ENCODE measurements at regions not wholly inside any gene's neighbourhood (a gene's known extent, or its start where the extent isn't known, plus 50 kb on each side); places are given as distances from the start of the nearest gene placed in this dataset.
A peak's percentile ranks its signal among the peaks of the same experiment; 100 is the strongest.

DNA sequence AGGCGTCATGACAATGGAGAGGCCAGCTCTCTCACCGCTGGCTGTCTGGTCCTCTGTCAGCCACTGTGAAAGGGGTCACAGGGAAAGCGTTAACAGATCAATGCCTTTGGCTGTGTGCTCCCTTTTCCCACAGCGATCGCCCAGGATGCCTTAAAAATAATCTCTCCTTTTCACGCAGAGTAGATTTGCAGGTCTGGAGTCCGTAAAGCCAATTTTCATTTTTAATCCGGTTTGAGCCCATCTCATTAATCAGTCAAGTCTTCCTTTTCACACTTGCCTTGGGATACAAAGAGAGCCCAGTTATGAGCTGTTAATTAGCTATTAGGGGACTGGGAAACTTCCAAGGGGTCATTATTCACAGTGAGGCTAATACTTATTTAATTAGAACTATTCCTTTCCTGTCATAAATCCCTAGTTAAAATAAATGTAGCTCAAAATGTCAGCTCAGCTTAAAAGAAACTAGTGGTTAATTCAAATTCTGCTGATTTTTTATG is 104.3 kb upstream of the RASGRP1 start:
- no peak overlapping the region for H3K27ac ChIP-seq (ENCODE audit: low read depth, low read length)
- no peaks in the 10 kb centered on the region for H3K36me3 ChIP-seq (ENCODE audit: insufficient read depth, low read length)
- peaks cover 43% of the 10 kb centered on the region for H3K27me3 ChIP-seq (ENCODE audit: insufficient read depth, low read length)
- no peak overlapping the region for H2AFZ ChIP-seq (ENCODE audit: low read length)
- no peak overlapping the region for H3K4me3 ChIP-seq (ENCODE audit: insufficient read depth, low read length)
- H3K4me2 ChIP-seq (ENCODE audit: insufficient read depth, low read length), result no peak overlapping the region
- TF ChIP-seq, protein P1, sequence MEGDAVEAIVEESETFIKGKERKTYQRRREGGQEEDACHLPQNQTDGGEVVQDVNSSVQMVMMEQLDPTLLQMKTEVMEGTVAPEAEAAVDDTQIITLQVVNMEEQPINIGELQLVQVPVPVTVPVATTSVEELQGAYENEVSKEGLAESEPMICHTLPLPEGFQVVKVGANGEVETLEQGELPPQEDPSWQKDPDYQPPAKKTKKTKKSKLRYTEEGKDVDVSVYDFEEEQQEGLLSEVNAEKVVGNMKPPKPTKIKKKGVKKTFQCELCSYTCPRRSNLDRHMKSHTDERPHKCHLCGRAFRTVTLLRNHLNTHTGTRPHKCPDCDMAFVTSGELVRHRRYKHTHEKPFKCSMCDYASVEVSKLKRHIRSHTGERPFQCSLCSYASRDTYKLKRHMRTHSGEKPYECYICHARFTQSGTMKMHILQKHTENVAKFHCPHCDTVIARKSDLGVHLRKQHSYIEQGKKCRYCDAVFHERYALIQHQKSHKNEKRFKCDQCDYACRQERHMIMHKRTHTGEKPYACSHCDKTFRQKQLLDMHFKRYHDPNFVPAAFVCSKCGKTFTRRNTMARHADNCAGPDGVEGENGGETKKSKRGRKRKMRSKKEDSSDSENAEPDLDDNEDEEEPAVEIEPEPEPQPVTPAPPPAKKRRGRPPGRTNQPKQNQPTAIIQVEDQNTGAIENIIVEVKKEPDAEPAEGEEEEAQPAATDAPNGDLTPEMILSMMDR (IDR thresholded peaks at IDR 0.05; ENCODE audit: extremely low read depth, low read depth, low read length), result no peak
- H3K9me3 ChIP-seq (ENCODE audit: low read depth, low read length), result no peaks in the 10 kb centered on the region
- no peaks in the 10 kb centered on the region for H3K4me1 ChIP-seq (ENCODE audit: insufficient read depth, low read length)
- no peaks in the 10 kb centered on the region for H4K20me1 ChIP-seq (ENCODE audit: insufficient read depth, low read length)
- no peaks in the 10 kb centered on the region for H3K79me2 ChIP-seq (ENCODE audit: insufficient read depth, low read length)
- no peak for DNase-seq (ENCODE audit: insufficient read length, low spot score, missing footprints)

DNA sequence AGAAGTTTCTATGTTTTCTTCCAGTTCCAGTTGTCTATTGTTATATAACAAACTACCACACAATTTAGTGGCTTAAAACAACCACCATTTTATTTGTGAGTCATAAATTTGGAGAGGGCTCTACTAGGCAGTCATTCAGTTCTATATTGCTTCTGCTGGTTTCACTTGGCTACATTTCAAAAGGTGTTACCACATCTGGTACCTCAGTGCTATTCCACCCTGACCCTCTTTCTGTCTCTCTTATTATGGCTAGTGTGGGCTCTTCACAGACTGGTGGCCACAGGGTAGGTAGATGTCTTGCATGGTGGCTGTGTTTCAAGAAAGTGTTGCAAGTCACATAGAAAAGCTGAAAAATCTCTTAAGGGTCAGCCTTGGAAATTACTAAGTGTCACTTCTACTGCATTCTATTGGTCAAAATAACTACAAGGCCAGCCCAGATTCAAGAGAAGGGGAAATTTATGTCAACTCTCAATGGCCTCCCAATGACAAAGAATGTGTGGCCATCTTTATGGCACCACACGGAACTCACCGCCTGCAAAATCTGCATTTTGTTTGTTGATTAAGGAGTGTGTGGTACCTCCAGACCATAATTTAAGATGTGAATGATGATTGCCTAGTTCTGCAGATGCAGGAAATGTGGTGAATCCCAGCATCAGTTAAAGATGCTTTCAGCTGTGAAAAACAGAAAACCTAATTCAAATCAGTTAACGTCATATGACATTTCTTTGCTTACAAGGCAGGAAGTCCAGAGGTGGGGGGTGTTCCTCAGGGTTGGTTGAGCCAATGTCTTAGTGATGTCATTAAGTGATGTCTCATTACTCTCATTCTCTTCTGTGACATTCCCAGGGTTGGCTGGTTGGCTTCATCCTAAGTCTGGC is 105.8 kb upstream of the RASGRP1 start:
- no peak overlapping the region for H3K4me3 ChIP-seq (ENCODE audit: insufficient read depth, low read length)
- TF ChIP-seq, protein P1 (IDR thresholded peaks at IDR 0.05; ENCODE audit: extremely low read depth, low read depth, low read length), result no peak
- no peak overlapping the region for H2AFZ ChIP-seq (ENCODE audit: low read length)
- no peaks in the 10 kb centered on the region for H4K20me1 ChIP-seq (ENCODE audit: insufficient read depth, low read length)
- no peak overlapping the region for H3K27ac ChIP-seq (ENCODE audit: low read depth, low read length)
- no peaks in the 10 kb centered on the region for H3K79me2 ChIP-seq (ENCODE audit: insufficient read depth, low read length)
- H3K9me3 ChIP-seq (ENCODE audit: low read depth, low read length), result no peaks in the 10 kb centered on the region
- H3K27me3 ChIP-seq (ENCODE audit: insufficient read depth, low read length), result peaks cover 40% of the 10 kb centered on the region
- no peak for DNase-seq (ENCODE audit: insufficient read length, low spot score, missing footprints)
- no peak overlapping the region for H3K4me2 ChIP-seq (ENCODE audit: insufficient read depth, low read length)
- H3K4me1 ChIP-seq (ENCODE audit: insufficient read depth, low read length), result no peaks in the 10 kb centered on the region
- H3K36me3 ChIP-seq (ENCODE audit: insufficient read depth, low read length), result no peaks in the 10 kb centered on the region

DNA sequence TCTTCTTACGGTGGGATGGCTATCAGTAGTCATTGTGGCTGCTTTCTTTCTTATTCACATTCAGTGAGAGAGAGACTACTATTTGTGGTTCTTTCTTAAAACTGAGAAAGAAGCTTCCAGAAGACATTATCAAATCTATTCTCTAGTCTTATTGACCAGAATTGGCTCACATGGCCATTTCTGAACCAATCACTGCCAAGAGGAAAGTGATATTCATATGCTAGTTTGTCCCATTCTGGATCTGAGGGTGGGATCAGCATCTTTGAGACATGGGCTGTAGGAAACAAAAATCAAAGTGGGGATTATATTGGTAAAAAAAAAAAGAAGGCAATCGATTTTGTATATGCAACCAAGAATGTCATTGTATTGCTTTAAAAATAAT is 106.4 kb upstream of the RASGRP1 start:
- DNase-seq (ENCODE audit: insufficient read length, low spot score, missing footprints), result no peak
- Histone ChIP-seq H3K36me3 (ENCODE audit: insufficient read depth, low read length) (no peaks in the 10 kb centered on the region), H3K27ac (ENCODE audit: low read depth, low read length) (no peak overlapping the region), H3K4me2 (ENCODE audit: insufficient read depth, low read length) (no peak overlapping the region), H3K4me1 (ENCODE audit: insufficient read depth, low read length) (no peaks in the 10 kb centered on the region), H3K79me2 (ENCODE audit: insufficient read depth, low read length) (no peaks in the 10 kb centered on the region), H4K20me1 (ENCODE audit: insufficient read depth, low read length) (no peaks in the 10 kb centered on the region), H3K4me3 (ENCODE audit: insufficient read depth, low read length) (no peak overlapping the region), H3K9me3 (ENCODE audit: low read depth, low read length) (no peaks in the 10 kb centered on the region), H3K27me3 (ENCODE audit: insufficient read depth, low read length) (peaks cover 40% of the 10 kb centered on the region), H2AFZ (ENCODE audit: low read length) (no peak overlapping the region)
- TF ChIP-seq, protein P1 (IDR thresholded peaks at IDR 0.05; ENCODE audit: extremely low read depth, low read depth, low read length), result no peak

DNA sequence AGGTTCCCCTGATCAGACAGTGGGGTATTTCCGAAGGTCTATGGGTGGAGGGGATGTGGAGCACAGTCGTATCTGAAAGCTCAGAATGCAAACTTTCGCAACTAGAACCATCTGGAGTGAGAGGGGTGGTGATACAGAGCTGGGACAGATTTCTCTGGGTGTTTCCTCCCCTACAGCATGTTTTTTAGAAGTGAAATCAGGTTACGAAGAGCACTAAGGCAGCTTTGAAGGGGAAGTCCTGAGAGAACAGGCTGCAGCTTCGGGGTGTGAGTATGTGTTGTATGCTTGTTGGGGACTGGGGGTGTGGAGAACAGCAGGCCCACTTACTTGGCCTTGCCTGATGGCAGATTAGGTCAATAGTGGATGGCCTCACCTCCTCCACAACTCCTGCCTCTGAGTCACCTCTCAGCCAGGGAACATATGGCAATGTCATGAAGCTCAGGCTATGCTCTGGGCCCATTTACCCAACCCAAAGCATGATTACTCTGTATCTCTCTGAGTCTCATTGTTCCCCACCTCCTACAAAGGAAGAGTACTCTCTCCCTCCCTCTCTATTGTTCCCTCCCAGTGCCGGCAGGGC is 107.2 kb upstream of the RASGRP1 start:
- Histone ChIP-seq H3K36me3 (ENCODE audit: insufficient read depth, low read length) (no peaks in the 10 kb centered on the region), H3K27me3 (ENCODE audit: insufficient read depth, low read length) (peaks cover 45% of the 10 kb centered on the region), H3K27ac (ENCODE audit: low read depth, low read length) (no peak overlapping the region), H3K9me3 (ENCODE audit: low read depth, low read length) (no peaks in the 10 kb centered on the region), H3K4me2 (ENCODE audit: insufficient read depth, low read length) (no peak overlapping the region), H3K79me2 (ENCODE audit: insufficient read depth, low read length) (no peaks in the 10 kb centered on the region), H3K4me1 (ENCODE audit: insufficient read depth, low read length) (no peaks in the 10 kb centered on the region), H3K4me3 (ENCODE audit: insufficient read depth, low read length) (no peak overlapping the region), H4K20me1 (ENCODE audit: insufficient read depth, low read length) (no peaks in the 10 kb centered on the region), H2AFZ (ENCODE audit: low read length) (no peak overlapping the region)
- DNase-seq (ENCODE audit: insufficient read length, low spot score, missing footprints), result peak; percentile 53
- TF ChIP-seq, protein P1 (IDR thresholded peaks at IDR 0.05; ENCODE audit: extremely low read depth, low read depth, low read length), result no peak

All from osteoblast (primary cell).